ENCODE measurements at regions not wholly inside any gene's neighbourhood (a gene's known extent, or its start where the extent isn't known, plus 50 kb on each side); places are given as distances from the start of the nearest gene placed in this dataset.

DNA sequence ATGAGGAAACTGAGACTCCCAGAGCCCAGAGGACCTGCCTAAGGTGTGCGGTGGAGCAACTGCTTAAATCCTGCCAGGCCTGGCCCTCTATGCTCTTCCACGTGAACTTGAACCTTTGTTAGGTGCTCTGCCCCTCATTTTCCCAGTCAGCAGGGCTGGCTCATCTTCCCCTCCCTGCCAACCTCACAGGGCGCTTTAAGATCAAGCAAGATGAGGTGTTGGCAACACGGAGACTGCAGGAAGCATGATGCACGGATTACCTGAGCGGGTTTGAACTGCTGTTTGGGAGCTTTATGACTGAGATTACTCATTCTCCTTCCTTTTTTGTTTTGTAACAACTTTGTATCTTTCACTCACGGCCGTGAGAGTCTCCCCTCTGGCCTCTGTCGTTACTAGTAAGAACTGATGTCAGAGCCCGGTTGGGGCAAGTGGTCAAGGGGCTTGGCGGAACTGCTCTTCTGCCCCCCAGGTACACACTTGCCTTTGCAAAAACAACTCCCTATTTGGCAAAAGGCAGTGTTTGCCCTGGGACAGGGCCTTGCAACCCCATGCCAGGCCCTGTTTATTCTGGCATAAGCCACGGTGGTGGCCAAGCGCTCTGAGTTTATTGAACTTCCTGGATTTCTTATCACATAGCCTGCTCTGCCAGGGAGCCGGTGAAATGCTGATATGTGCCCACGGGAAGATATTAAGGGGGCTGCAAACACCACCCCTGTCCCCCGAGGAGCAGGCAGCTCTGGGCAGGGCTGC lies 127.8 kb downstream of the INHBB start:
- DNase-seq (ENCODE audit: low read depth) = peak; percentile 97
- H3K4me3 ChIP-seq (ENCODE audit: low read length) = no peak overlapping the region
- TF ChIP-seq CTCF (IDR thresholded peaks at IDR 0.05; ENCODE audit: insufficient read depth, low read depth, low read length, missing control alignments) = no peak

DNA sequence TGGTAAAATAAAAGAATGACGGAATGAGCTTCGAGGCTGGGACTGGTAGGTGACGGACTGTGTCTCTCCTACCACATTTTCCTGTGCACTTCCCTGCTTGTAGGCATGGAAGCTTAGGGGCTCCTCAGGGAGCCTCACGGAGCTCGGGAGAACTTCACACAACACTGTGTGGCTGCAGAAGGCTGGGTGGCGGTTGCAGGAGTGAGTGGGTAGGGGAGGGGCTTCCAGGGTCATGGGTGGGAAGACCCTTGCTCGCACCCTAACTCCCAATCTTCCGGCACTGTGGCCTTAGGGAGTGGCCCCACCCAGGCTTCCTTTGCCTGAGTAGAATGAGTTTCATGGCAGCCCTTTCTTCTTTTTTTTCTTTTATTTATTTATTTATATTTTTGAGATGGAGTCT lies 128.6 kb downstream of the INHBB start:
- no peak for DNase-seq (ENCODE audit: low read depth)
- no peak overlapping the region for H3K4me3 ChIP-seq (ENCODE audit: low read length)
- TF ChIP-seq CTCF (IDR thresholded peaks at IDR 0.05; ENCODE audit: insufficient read depth, low read depth, low read length, missing control alignments) = no peak

DNA sequence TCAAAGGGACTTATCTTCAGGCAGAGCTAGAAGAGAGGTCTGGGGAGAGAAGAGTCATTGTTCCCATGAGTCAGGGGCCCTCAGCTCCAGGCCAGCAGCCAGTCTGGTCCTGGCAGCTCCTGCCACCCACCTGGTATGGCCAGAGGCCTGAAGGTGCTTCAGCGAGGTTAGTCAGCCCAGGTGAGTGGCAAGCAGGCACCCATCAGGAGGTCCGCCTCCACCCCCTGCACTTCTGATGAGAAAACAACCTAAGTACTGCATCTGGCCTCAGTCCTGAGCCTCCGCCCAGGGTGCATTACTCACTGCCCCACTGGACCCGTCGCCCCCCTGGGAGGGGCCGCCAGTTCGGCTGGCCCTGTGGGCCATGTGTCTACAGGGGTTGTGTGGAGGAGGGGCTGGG lies 130.2 kb downstream of the INHBB start:
- TF ChIP-seq CTCF (IDR thresholded peaks at IDR 0.05; ENCODE audit: insufficient read depth, low read depth, low read length, missing control alignments) = no peak
- no peak overlapping the region for H3K4me3 ChIP-seq (ENCODE audit: low read length)
- peak; percentile 69 for DNase-seq (ENCODE audit: low read depth)

DNA sequence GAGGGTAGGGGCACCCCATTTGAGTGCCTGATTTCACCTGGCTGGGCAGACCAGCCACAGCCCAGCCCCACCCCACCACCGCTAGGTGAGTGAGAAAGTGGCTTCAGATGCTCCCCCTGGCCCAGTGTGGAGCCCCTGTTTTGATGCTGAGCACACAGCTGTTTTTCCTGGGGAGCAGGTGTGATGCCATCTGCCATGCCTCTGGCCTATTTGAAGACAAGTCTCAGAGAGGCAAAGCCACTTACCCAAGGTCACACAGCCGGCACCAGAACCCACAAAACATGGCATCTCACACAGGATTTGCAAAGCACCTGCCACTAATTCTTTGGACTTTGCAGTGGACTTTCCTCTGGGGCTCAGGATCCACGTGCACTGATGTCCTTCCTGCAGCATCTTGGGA lies 131.3 kb downstream of the INHBB start:
- H3K4me3 ChIP-seq (ENCODE audit: low read length) = no peak overlapping the region
- no peak for TF ChIP-seq CTCF (IDR thresholded peaks at IDR 0.05; ENCODE audit: insufficient read depth, low read depth, low read length, missing control alignments)
- no peak for DNase-seq (ENCODE audit: low read depth)

- TF ChIP-seq CTCF (IDR thresholded peaks at IDR 0.05; ENCODE audit: insufficient read depth, low read depth, low read length, missing control alignments) = no peak
- no peak for DNase-seq (ENCODE audit: low read depth)
- H3K4me3 ChIP-seq (ENCODE audit: low read length) = no peak overlapping the region
These were observed 132.0 kb downstream of the INHBB start for GRCh38 chr2:120477831-120478481.

GRCh38 chr2:120480346-120480902 lies 134.5 kb downstream of the INHBB start:
- H3K4me3 ChIP-seq (ENCODE audit: low read length) = no peak overlapping the region
- no peak for DNase-seq (ENCODE audit: low read depth)
- no peak for TF ChIP-seq CTCF (IDR thresholded peaks at IDR 0.05; ENCODE audit: insufficient read depth, low read depth, low read length, missing control alignments)
